ENCODE measurements at regions not wholly inside any gene's neighbourhood (a gene's known extent, or its start where the extent isn't known, plus 50 kb on each side); places are given as distances from the start of the nearest gene placed in this dataset.
"Not testable (repeated sequence)": the region's sequence is repeated elsewhere in the genome, so short reads cannot be mapped to it uniquely, and the experiment has no call there.

DNA sequence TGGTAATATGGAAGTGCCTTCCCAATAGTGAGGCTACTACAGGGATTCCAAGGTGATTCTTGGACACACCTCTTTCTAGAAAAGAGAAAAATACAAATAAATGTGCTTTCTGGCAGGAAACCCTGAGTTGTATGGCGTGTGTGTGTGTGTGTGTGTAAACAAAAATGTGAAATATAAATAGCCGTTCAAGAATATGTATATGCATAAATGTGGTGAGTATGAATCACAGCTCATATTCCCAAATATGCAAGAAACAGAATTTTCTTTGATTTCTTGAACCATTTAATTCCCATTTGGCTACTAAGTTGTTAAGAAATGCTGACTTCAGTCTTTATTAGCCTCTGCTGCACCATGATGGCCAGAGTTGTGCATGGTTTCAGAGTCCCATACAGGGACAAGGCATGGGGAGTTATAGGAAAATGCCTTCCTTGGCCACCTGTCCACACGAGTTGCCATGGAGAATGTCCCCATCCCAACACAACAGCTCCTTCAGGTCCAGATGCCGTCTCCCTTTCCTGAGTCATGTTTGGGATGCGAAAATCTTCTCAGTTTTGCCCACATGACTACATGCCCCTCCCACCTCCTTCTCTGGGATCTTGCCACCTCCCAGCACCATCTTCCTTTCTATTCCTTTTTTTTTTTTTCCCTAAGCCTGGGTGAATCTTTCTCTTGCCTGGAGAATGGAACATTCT is 312.4 kb upstream of the ECI2 start:
- DNase-seq = no peak

DNA sequence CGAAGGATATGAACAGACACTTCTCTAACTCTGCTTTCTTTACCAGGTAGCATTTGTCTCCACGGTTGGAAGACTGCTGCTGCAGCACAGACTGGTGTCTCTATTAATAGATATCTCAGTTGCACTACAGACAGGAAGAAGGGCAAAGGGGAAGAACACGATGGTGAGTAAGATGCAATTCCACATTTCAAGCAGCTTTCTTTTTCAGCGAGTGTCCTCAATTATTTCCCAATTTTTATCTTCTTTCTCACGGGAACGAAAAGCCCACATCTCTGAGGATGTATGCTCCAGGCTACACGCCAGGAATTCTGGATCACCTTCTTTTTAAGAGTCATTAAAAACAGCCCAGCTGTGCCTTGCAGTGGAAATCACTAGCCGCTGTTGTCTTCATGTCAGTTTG is 311.6 kb upstream of the ECI2 start:
- DNase-seq = no peak

DNA sequence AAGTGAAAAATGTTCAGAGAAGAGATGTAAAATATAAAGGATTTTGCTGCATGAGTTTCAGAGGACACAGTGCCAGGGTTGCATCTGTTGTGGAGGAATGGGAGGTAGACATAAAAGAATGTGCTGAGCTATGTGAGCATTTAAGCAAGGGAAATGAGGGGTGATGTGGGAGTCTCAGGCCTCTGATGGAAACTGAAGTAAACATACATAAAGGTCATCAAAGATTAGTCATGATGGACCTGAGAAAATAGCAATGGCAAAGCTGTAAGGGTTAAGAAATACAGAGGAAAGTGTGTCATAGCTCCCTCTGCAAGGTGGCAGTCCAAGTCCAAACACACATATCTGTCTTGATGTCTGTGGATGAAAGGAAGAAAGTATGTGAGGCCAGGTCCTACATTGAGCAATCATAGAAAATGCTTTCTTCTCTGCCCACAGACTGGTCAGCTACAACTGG is 306.6 kb upstream of the ECI2 start:
- DNase-seq = no peak

DNA sequence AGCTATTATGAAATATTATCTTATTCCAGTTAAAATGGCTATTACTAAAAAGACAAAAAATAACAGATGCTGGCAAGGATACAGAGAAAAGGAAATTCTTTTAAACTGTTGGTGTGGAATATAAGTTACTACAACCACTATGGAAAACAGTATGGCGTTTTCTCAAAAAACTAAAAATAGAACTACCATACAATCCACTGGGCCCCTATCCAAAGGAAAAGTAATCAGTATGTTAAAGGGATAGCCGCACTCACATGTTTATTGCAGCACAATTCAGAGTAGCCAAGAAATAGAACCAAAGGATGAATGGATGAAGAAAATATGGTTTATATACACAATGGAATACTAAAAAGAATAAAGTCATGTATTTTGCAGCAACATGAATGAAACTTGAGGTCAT is 303.8 kb upstream of the ECI2 start:
- no peak for DNase-seq

DNA sequence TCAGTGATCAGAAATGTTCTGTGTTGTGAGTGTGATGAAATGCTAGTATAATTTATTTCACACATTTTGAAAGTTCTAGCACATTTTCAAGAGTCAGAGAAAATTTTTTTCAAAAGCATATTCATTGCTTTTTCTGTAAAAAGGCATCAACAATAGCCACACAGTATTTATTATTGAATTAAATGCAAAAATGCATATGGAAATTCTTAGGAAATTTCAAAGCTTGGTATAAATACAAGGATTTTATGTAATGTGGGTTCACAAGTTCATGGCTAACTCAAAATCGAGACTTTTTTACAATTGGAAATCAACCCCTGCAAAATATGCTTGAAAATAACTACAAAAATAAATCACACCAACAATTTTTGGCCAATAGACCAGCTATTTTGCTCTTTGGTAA is 302.0 kb upstream of the ECI2 start:
- no peak for DNase-seq

DNA sequence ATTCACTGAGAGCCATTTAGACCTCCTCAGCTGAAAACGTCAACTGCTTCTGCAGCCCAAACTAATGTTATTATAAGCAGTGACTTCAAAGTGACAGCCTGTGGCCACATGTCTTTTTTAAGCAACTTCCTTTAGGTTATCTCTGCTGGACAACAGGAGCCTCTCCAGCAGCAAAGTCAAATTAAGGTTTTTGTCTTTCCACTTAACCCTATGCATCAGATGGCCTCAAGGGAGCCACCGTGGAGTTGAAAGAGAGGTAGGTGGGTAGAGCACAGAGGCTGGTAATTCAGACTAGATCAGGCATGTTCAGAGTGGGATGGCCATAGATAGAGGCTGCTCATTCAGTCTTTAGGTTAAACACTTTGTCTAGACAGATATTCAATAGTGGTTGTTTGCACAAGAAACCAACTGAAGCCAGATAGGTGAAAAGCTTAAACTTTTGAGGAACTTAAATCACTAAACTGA is 300.6 kb upstream of the ECI2 start:
- DNase-seq = no peak

DNA sequence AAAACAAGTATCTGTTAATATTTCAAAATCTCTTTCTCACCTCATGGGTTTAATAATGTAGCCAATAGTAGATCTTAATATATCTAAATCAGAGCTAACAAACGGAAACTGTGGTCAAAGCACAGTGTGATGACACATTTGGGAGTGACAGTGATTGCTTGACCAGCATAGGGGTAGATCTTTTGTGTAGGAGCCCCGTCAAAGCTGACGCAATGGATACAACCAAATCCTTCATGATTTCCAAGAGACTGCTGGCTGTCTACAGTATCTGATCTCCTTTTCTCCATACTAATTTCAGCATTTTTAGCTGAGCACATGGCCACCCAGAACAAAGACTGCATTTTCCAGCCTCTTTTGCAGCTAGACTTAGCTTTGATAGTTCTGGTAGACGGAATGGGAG is 299.3 kb upstream of the ECI2 start:
- no peak for DNase-seq

DNA sequence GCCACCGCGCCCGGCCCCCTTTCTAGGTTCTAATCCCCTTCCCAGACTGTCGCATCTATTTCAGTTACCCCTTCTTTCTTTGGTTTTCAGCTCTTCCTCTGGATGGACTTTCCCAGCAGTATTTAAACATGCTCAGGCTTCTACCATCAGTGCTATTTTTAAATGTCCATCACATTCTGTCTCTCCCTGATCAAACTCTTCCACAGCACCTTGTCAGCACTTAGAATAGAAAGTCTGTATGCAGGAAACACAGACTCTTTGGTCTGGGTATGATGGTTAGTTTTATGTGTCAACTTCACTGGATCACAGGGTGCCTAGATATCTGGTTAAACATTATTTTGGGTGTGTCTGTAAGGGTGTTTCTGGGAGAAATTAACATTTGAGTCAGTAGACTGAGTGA is 297.8 kb upstream of the ECI2 start:
- DNase-seq = no peak

DNA sequence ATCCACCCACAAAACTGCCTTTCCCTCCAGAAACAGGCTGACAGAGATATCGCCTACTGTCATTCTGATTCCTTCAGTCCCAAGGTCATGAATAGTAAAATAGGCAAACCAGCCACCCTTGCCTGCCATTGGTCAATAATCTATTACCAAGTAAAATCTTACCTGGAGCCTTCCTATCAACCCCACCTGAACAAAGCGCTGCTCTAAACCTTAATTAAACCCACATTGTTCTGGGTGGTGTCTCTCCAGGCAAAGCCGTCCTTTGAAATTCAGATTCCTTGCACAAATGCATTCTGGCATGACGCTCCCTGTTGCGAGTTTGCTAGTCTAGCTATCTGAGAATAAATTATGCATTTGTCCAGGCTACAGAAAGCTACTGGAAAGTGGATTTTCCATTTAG is 291.6 kb upstream of the ECI2 start:
- DNase-seq = no peak

DNA sequence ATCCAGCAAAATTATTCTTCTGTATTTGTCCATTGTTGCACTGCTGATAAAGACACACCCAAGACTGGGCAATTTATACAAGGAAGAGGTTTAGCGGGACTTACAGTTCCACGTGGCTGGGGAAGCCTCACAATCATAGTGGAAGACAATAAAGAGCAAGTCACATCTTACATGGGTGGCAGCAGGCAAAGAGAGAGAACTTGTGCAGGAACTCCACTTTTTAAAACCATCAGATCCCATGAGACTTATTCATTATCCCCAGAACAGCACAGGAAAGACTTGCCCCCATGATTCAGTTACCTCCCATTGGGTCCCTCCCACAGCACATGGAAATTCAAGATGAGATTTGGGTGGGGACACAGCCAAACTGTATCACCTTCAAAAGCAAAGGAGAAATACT is 286.5 kb upstream of the ECI2 start:
- no peak for DNase-seq

DNA sequence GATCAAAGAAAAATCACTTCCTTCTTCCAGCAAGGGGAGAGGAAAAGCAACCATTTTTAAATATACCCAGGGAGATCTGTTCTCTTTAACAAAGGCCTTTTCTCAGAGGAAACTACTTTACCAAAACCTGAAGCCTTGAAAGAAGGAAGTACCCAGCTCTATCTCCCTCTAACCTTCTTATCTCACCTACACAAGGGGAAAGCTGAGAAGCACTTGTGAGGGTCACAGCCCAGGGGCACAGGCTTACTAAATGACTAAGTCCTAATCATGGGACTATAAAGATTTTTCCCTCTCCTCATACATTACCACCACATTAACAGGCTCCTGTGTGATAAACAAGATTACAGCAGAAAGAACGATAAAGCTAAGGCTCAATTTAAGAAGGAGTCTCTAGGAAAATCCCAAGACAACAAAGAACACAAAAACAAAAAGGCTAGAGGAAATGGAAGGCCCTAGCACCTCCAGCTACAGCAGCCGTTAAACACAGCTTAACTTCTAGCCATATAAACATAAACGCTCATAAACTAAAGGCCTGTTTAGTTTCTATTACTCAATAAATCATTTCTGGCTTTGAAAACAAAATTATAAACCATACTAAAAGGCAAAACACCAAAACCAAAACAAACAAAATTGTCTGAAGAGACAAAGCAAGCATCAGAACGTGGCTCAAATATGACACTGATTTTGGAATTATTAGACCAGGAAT is 284.9 kb upstream of the ECI2 start:
- no peak for DNase-seq

DNA sequence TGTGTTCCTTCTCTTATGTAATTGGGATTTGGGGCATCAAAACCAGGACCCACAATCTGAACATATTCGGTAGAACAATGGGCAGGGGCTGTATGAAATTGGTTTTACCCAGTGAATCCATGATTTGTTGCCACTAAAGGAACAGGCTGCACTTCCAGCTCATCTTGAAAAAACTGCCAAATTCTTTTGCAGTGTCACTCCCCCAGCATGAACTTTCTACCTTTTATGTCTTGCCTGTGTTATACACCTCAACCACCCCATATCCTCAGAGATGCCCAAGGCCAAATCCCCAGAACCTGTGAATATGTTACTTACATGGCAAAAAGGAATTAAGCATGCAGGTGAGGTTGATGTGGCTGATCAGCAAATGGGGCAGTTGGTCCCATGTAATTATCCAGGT is 280.2 kb upstream of the ECI2 start:
- DNase-seq = no peak

DNA sequence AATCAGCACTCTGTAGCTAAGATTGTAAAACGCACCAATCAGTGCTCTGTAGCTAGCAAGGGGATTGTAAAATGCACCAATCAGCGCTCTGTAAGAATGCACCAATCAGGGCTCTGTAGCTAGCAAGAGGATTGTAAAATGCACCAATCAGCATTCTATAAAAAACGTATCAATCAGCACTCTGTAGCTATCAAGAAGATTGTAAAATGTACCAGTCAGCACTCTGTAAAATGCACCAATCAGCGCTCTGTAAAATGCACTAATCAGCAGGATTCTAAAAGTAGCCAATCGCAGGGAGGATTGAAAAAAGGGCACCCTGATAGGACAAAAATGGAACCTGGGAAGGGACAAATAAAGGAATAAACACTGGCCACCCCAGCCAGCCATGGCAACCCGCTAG is 278.7 kb upstream of the ECI2 start:
- DNase-seq = not testable (repeated sequence)

DNA sequence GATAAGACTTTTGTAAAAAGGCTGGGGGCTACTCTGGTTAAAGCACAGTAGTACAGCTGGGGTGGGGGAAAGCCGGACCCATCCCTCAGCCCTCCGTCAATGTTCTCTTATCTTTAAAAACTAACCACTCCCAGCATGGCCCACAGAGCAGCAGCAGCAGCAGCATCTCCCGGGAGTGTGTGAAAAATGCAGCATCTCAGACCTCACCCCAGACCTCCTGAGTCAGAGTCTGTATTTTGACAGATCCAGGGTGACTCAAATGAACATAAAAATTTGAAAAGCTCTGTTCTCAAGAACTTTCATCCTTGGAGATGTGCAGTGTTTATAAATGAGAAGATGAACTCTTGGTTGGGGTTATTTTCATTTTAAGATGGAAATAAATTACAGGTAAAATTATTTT is 277.7 kb upstream of the ECI2 start:
- DNase-seq = no peak

DNA sequence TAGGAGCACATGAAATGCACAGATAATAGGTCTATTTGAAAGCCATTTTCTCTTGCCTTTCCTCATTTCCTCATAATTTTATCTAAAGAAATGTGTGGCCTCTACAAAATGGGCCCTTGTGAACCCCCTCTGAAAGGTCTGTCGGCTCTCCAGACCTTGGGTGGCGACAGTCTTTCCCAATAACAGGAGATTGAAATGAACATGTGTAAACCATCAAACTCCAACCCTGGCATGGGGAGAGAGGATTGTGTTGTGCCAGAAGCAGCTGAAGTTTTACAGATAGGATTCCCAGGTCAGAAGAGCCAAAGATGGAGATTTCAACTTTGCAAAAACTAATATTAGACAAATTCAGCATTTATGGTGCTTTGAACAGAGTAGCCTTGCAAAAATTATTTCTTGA is 277.1 kb upstream of the ECI2 start:
- DNase-seq = no peak

DNA sequence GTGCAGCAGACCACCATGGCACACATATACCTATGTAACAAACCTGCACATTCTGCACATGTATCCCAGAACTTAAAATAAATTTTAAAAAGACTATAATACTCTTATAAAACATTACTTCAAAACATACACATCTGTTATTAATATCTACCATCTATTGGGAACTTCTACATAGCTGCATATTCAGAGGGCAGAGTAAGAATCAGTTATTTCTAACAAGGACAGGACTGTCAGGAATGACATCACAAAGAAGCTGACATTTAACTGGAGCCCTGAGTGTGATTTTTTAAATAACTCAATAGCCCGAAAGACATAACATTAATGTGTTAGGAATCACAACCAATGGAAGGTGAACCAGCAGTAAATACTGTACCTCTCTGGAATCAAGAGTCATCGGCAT is 276.7 kb upstream of the ECI2 start:
- no peak for DNase-seq

DNA sequence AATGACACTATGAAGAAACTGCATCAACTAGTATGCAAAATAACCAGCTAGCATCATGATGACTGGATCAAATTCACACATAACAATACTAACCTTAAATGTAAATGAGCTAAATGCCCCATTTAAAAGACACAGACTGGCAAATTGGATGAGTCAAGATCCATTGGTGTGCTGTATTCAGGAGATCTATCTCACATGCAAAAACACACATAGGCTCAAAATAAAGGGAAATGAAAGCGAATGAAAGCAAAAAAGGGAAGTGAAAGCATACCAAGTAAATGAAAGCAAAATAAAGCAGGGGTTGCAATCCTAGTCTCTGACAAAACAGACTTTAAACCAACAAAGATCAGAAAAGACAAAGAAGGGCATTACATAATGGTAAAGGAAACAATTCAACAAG is 272.3 kb upstream of the ECI2 start:
- not testable (repeated sequence) for DNase-seq

DNA sequence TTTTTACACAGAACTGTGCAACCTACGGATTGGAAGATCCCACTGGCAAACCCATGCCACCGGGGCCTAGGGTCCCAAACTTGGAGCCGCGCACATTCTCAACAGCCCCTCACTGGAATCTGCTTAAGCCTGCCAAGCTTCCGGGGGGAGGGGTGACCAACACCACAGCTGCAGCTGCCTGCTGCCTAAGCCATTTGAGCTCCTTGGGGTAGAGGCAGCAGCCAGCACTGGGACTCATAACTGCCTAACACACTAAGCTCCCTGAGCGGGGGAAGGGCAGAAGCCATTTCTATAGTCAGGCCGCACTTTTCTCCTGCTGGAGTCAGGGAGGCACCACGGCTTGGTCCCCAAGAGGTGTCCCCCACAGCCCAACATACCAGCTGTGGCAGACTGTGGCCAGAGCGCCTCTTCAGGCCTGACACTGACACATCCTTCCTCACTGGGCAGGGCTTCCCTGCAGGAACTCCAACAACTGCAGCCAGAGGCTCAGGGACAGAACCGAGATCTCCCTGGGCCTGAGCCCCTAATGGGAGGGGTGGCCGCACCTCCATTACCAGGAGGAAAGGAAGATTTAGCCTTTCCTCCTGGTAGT is 270.3 kb upstream of the ECI2 start:
- no peak for DNase-seq

DNA sequence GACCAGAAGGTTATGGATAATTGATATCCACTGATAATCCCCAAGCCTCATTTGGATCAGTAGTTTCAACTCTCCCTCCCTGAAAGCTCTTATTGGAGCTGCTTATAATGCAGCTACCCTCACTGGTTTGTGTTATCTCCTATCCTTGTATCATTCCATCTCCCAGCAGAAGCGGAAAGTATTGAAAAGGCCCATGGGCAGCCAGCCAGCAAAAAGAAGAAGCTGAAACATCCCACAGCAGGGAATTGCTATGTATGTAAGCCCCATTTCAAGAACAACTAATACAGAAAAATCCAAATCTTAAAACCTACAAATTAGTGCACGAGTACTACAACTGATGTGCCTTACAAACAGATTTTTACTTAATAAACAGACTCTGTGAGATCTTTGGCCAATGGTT is 269.0 kb upstream of the ECI2 start:
- no peak for DNase-seq

DNA sequence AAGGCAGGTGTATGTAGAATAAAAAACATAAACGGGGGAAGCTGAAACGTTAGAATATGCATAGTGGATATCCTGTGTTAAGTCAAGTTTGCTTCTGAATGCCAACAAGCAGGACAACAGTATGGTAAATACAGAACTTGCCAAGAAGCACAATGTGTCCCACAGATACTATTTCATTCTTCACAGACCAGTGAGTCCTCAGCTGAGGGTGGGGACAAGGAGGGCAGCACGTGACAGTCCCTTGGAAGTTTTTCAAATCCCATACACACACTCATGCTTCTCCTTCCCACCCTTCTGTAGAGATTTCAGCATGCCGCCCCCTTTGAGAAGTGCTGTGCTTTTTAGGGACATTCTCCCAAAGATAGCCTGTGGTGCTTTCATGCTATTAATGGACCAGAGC is 268.5 kb upstream of the ECI2 start:
- no peak for DNase-seq

DNA sequence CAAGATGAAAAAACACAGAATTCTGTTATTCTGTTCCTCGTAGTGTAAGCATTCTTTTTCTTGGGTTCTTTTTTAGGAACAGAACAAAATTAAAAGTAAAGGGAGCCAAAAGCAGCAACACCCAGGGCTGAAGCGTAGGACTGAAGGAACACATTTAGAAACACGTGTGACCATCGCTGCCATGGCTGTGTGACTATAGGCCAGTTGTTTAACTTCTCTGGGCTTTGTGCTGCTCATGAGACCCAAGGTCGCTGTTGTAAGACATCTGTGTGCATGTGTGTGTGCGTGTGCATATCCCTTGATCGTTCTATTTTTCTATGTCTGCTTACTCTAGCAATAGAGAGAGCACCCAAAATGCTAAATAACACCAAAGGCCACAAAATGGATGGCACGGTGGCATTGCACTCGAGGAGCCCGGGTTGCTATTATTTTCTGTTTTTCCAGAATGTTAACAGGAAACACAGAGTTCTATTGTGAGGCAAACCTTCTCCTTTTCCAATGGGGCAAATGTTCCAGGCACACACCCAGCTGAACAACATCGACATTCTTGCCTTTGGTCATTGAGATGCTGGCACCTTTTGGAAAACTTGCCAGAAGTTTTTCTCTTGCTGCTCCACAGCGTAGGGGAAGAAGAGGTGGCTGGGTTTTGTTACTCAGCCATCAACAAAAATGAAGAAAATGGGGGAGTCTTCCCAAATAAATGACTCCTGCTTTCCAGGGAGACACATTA is 267.8 kb upstream of the ECI2 start:
- DNase-seq = no peak

DNA sequence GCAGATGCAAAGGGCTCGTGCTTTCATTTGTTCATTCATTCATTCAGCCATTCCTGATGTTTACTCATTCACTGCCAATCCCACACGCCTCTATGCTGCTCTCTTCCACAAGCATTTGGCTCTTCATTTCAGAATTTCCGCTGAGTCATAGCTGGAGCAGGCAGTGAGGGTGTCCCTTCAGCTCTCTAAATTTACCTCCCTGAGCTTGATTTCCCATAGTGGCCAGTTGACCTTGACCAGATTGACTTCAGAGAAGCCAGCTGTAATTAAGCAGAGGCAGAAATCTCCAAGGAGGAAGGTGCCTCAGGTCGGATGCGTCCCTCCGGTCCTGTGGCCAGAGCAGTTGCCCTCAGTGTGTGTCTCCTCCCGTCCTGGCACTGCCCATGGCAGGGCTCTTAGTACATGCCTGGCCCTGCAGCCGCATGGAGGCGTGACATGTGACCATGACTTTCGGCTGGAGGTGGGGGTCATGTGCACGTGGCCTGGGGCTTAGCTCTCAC is 267.2 kb upstream of the ECI2 start:
- DNase-seq = no peak
